NCI-H510A (cell line): ENCODE measurements at regions not wholly inside any gene's neighbourhood (a gene's known extent, or its start where the extent isn't known, plus 50 kb on each side); places are given as distances from the start of the nearest gene placed in this dataset.
"Not testable (repeated sequence)": the region's sequence is repeated elsewhere in the genome, so short reads cannot be mapped to it uniquely, and the experiment has no call there.

ENCODE experiments used
- DNase-seq: peaks from one replicate; lab custom pipeline; 2025; lab: John Stamatoyannopoulos, UW

DNA sequence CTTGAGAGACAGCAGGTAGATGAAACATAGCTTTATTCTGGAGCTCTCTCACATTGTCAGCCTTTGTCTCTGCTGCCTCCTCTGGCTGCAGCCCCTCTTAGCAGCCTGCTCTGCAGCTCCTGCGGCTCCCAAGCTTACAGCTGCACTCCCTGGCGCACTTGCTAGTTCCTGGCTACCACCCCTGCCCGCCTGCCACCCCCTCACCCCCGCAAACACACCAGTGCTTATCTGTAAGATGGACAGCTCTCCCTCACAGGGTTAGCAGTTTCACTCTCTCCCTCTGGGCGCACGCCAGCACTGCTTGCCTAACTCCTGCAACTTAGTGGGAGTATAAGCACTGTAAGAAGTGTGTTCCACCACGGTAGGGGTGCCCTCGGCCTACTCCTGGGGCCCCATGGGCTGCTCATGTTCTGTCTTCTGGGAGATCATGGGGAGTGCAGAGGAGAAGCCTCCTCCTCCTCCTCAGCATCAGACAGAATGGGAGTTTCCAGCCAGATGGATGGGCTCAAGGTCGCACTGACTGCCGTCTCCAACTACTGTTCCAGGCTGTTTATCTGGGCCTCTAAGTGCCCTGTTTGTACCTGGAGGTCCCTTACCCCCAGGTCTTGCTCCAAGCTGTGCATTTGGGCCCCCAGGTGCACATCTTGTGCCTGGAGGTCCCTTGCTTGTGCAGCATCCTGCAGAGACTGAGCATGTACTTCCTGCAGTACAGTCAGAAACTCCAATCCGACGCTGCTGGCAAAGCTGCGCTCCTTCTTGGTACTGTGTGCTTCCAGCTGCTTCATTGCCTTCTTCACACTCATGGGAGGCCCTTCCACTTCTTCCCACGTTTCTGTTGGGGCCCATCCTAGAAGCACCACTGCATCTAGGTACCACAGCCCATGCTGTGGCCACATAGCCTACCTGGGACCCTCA is 1388.1 kb downstream of the AMY1C start:
- DNase-seq = peak; percentile 64

GRCh38 chr1:105138458-105138893 is 1388.8 kb downstream of the AMY1C start:
- DNase-seq = peak; percentile 82

GRCh38 chr1:105172788-105173187 is 1423.1 kb downstream of the AMY1C start:
- DNase-seq = no peak

DNA sequence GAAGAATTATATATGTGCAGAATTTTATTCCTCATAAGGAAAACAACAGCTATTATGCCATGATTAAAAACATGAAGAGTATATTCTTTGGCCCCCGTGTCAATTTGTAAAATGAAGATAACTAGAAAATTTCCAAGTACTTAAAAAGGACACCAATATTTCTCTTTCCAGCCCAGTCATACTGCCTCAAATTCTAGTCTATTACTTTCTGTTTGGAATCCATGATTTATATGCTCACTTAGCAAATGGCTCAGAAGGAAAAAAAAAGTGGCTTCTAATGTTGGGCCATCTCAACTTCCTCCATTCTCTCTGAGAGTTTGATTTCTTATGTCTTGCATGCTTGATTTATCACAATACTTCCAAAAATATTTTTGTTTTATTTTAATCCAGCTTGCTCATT is 1431.1 kb downstream of the AMY1C start:
- no peak for DNase-seq

GRCh38 chr1:105204836-105205371 is 1455.2 kb downstream of the AMY1C start:
- DNase-seq = no peak

- no peak for DNase-seq
These were observed 1458.9 kb downstream of the AMY1C start for GRCh38 chr1:105208581-105208980.

GRCh38 chr1:105210747-105211146 is 1461.0 kb downstream of the AMY1C start:
- DNase-seq = no peak

- DNase-seq = no peak
These were observed 1481.7 kb downstream of the AMY1C start for GRCh38 chr1:105231378-105231777.

GRCh38 chr1:105243411-105243810 is 1493.7 kb downstream of the AMY1C start:
- no peak for DNase-seq

DNA sequence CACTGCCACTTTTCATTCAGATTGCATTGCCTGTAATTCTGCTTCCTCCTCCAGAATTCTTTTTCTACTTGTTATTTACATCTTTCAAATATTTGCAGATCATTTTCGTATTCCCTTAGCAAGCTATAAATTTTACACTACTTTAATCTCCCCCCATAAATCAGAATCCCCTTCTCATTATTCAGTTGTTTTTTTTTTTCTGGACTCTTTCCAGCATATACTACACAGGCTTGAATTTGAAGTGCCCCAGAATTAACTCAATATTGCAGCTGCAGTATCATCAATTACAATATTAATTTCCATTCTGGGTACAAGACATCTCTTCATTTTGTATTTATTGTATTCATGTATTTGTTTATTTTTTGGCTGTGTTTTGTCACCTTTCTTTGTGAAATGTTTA is 1494.3 kb downstream of the AMY1C start:
- no peak for DNase-seq

- no peak for DNase-seq
These were observed 1505.2 kb downstream of the AMY1C start for GRCh38 chr1:105254906-105255305.

DNA sequence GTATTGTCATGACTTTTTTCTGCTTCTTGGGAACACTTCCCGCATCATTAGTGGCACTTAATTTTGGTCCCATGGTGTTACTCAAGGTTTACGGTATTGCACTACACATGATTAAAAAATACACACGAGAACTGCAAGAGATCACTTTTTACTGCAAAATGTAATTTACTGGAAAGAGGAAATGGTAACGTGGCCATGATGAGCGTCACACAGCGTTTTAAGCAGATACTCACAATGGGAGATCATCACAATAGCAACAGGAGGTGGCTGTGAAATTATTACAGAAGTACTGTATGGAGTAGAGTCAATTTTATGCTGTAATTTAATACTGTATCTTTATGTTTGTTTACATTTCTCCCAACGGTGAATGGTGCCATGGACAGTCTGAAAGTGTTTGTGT is 1510.3 kb downstream of the AMY1C start:
- no peak for DNase-seq

DNA sequence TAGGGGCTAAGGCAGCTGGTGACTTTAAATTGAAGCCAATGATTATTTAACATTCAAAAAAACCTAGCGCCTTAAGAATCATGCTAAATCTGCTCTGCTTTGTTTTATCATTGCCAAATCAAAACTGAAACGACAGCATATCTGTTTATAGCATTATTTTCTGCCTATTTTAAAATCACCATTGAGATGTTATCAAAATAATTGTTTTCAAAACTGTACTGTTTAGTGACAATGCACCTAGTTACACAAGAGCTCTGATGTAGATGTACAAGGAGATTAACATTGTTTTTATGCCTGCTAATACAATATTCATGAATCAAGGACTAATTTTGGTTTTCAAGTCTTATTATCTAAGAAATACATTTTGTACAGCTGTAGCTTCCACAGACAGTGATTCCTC is 1521.3 kb downstream of the AMY1C start:
- DNase-seq = no peak

DNA sequence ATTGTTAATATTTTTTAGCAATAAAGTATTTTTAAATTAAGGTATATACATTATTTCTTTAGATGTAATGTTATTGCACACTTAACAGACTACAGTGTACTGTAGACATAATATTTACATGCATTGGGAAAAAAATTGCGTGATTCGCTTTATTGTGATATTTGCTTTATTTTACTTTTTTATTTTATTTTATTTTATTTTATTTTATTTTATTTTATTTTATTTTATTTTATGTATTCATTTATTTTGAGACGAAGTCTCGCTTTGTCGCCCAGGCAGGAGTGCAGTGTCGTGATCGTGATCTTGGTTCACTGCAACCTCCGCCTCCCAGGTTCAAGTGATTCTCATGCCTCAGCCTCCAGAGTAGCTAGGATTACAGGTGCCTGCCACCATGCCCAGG is 1522.7 kb downstream of the AMY1C start:
- not testable (repeated sequence) for DNase-seq

DNA sequence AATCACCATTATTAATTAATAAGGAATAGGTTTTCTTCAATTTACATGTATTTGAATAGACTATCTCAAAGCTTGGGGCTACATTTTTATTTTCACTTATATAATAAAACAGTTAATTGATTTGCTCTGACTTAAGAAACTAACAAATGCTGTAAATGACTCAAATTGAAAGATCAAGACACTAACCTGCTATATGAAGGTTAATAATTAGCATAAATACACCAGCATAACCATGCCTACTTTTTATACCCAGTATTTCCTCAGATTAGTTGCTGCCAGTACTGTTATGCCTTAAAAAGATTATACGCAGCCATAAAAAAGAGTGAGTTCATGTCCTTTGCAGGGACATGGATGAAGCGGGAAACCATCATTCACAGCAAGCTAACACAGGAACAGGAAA is 1545.1 kb downstream of the AMY1C start:
- DNase-seq = no peak

GRCh38 chr1:105310063-105310462 is 1560.4 kb downstream of the AMY1C start:
- DNase-seq = no peak

- DNase-seq = no peak
These were observed 1568.3 kb downstream of the AMY1C start for GRCh38 chr1:105317976-105318375.

DNA sequence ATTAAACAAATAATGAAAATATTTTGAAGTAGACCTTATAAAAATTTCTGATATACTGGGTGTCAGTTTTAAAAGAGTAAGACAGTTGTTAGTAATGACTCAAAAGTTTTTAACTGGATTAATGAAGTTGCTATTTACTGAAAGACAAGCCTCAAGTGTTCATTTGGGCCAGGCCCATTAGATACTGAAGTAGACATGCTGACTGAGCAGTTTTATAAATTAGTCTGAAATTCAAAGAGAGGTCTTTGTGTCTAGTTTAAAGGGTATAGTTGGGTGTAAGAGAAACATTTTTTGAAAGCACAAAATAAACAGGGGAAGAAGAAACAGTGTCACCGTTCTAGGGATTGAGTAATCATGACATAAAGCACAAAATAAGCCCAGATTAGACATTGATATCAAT is 1577.2 kb downstream of the AMY1C start:
- DNase-seq = no peak

- peak; percentile 43 for DNase-seq
These were observed 1587.7 kb downstream of the AMY1C start for GRCh38 chr1:105337420-105337819.

DNA sequence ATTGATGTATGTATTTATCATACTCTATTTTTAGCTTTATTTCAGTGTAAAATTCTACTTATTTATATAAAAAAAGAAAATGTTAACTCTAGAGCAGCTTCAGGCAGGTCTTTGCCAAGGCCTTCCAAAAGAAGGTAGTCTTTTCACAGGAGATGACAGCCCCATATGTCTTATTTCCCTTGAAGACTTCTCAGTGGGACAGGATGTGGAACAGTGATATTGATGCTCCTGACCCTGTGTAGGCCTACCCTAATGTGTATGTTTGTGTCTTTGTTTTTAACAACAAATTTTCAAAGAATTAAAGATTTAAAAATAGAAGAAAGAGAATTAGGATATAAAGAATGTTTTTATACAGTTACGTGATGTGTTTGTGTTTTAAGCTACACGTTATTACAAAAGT is 1593.6 kb downstream of the AMY1C start:
- no peak for DNase-seq

DNA sequence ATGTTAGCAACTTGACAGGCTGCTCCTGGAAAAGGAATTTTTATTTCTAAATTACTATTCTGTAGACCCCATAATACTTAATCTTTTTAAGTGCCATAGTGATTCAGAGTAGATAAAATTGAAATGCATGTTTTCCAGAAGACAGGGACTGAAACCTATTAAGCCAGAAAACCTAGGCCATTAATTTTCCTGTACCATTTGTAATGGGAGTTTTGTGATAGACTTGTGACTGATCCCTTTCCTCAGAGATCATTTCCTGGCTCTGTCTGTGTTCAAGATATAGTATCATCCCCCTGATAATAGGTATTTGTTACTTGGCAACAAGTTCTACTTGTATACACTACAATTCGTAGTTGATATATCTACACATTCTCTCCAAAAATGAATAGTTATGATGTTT is 1609.8 kb downstream of the AMY1C start:
- no peak for DNase-seq

DNA sequence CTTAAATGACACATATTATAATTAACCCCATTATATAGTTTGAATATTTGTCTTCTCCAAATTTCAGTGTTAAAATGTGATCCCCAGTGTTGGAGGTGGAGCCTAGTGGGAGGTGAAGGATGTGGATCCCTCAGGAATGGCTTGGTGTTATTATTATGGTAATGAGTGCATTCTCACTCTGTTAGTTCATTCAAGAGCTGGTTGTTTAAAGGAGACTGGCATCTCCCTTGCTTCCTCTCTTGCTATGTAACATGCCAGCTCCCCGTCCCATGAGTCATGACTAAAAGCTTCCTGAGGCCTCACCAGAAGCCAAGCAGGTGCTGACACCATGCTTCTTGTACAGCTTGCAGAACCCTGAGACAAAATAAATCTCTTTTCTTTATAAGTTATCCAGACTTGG is 1612.7 kb downstream of the AMY1C start:
- no peak for DNase-seq

DNA sequence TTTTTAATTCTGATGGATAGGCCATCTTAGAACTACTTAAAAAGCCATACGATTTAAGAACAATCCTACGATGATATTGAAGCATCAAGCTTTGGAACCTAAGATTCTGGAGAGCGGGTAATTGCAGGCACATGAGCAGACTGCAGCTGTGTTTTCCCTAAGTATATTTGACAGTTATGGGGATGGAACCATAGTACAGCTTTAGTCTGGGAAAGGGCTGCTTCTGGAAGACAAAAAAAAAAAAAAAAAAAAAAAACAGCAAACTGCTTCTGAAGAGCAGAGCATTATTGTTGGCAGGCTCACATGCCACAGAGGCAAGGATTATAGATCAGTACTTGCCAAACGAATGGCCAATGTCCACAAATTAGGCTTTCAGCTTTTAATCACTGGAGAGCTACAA is 1618.7 kb downstream of the AMY1C start:
- no peak for DNase-seq

DNA sequence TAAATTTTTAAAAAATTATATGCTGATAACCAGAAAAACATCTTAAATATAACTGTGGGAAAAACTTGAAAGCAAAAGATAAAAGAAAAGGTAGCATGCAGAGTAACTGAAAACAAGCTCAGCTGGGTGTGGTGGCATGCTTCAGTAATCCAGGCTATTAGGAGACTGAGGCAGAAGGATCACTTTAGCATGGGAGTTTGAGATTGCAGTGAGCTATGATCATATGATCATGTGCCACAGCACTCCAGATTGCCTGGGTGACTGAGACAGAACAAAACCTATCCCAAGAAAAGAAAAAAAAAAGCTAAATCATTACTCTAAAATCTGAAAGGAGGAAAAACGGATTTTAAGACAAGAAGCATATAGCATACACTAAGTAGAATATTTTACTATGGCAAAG is 1624.0 kb downstream of the AMY1C start:
- peak; percentile 3 for DNase-seq
